PC-3 (cell line): ENCODE measurements at regions not wholly inside any gene's neighbourhood (a gene's known extent, or its start where the extent isn't known, plus 50 kb on each side); places are given as distances from the start of the nearest gene placed in this dataset.
"Not testable (repeated sequence)": the region's sequence is repeated elsewhere in the genome, so short reads cannot be mapped to it uniquely, and the experiment has no call there.

ENCODE experiments used
- ATAC-seq: fragments of 200-7000 bp; cut with Tn5 transposase; 2 replicates; pipeline ENCODE4 v1.9.1; 2020; ENCODE audit warnings: mild to moderate bottlenecking, moderate library complexity
- BruUV-seq: library from RNA; stranded (reverse); fragments of 400-500 nt; replicated peaks from 2 replicates; lab custom pipeline; 2021; lab: Mats Ljungman, UMichigan
- CTCF ChIA-PET: fragments of 300-600 bp; sonication (Branson Sonifier 250); formaldehyde crosslinking; loops from one replicate; lab custom pipeline; 2022; ENCODE audit warnings: antibody characterized with exemption; lab: Charles Lee
- POLR2A ChIA-PET: fragments of 300-600 bp; sonication (Branson Sonifier 250); formaldehyde crosslinking; loops from one replicate; lab custom pipeline; 2022; ENCODE audit warnings: antibody characterized with exemption; ENCODE audit not compliant: unreplicated experiment; lab: Charles Lee
- DNase-seq: peaks from one replicate; pipeline ENCODE4 v3.0.0-alpha.2; 2015
- H2AFZ ChIP-seq: fragments of 300-600 bp; sonication (generic); 2 replicates; pipeline ENCODE4 v1.6.0; 2016; ENCODE audit warnings: antibody characterized with exemption, low read length
- H3F3A ChIP-seq: fragments of 300-600 bp; sonication (generic); one replicate; pipeline ENCODE4 v1.6.0; 2017; ENCODE audit warnings: antibody characterized with exemption, low read length, control low read depth, mild to moderate bottlenecking; ENCODE audit not compliant: unreplicated experiment
- H3K27ac ChIP-seq: fragments of 300-600 bp; sonication (generic); 2 replicates; pipeline ENCODE4 v1.5.1; 2016; ENCODE audit warnings: mild to moderate bottlenecking, low read length
- H3K27me3 ChIP-seq: fragments of 300-600 bp; sonication (generic); 2 replicates; pipeline ENCODE4 v1.6.1; 2016; ENCODE audit warnings: low read length, mixed read lengths
- H3K36me3 ChIP-seq: fragments of 300-600 bp; sonication (generic); 2 replicates; pipeline ENCODE4 v1.6.1; 2016; ENCODE audit warnings: low read depth, mixed run types, low read length, mixed read lengths
- H3K4me1 ChIP-seq: fragments of 300-600 bp; sonication (generic); 2 replicates; pipeline ENCODE4 v1.5.1; 2016; ENCODE audit warnings: low read length; ENCODE audit not compliant: insufficient read depth
- H3K4me2 ChIP-seq: fragments of 300-600 bp; sonication (generic); 2 replicates; pipeline ENCODE4 v1.6.0; 2016; ENCODE audit warnings: low read length
- H3K4me3 ChIP-seq: fragments of 300-600 bp; sonication (generic); 2 replicates; pipeline ENCODE4 v1.5.1; 2016; ENCODE audit warnings: mild to moderate bottlenecking, low read length, mixed read lengths
- H3K79me2 ChIP-seq: fragments of 300-600 bp; sonication (generic); 2 replicates; pipeline ENCODE4 v1.6.1; 2017; ENCODE audit warnings: low read length, mixed read lengths
- H3K9ac ChIP-seq: fragments of 300-600 bp; sonication (generic); 2 replicates; pipeline ENCODE4 v1.6.0; 2016; ENCODE audit warnings: mild to moderate bottlenecking, low read length
- H3K9me2 ChIP-seq: fragments of 300-600 bp; sonication (generic); replicated peaks from 2 replicates; pipeline ENCODE4 v1.6.1; 2016; ENCODE audit warnings: mixed run types, low read length, mixed read lengths
- H3K9me3 ChIP-seq: fragments of 300-600 bp; sonication (generic); 2 replicates; pipeline ENCODE4 v1.6.1; 2016; ENCODE audit warnings: low read length, mixed read lengths
- H4K20me1 ChIP-seq: fragments of 300-600 bp; sonication (generic); 2 replicates; pipeline ENCODE4 v1.6.1; 2016; ENCODE audit warnings: low read length, mixed read lengths
- intact Hi-C: fragments of 100-400 bp; cut with micrococcal nuclease; formaldehyde crosslinking; loops from 2 replicates; pipeline ENCODE4 v1.9.0; 2023

DNA sequence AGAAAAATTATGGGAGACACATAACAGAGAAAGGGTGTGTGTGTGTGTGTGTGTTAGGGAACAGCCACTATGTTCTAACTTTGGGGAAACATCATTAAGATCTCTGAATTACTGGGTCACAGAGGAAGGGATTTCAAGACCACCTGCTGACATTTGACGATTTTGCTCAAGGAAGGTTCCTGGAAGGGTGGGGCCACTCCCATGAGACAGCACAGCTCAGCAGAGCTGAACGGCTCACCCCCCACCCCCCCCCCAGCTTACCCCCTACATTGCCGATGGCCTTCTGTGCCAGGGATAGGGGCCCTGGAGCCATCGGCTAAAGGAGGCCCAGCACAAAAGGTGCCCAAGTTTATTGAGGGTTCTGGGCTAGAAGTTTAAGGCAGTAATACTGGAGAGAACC lies 122.4 kb downstream of the NPIPB11 start:
- H2AFZ ChIP-seq, POLR2A ChIA-PET, H3K4me3 ChIP-seq, CTCF ChIA-PET, H3K4me2 ChIP-seq, H3K79me2 ChIP-seq, H3F3A ChIP-seq, intact Hi-C loops, BruUV-seq, H4K20me1 ChIP-seq, H3K36me3 ChIP-seq, H3K4me1 ChIP-seq, ATAC-seq, H3K27ac ChIP-seq, H3K9ac ChIP-seq, H3K27me3 ChIP-seq, H3K9me3 ChIP-seq, DNase-seq, H3K9me2 ChIP-seq: not testable (repeated sequence)

DNA sequence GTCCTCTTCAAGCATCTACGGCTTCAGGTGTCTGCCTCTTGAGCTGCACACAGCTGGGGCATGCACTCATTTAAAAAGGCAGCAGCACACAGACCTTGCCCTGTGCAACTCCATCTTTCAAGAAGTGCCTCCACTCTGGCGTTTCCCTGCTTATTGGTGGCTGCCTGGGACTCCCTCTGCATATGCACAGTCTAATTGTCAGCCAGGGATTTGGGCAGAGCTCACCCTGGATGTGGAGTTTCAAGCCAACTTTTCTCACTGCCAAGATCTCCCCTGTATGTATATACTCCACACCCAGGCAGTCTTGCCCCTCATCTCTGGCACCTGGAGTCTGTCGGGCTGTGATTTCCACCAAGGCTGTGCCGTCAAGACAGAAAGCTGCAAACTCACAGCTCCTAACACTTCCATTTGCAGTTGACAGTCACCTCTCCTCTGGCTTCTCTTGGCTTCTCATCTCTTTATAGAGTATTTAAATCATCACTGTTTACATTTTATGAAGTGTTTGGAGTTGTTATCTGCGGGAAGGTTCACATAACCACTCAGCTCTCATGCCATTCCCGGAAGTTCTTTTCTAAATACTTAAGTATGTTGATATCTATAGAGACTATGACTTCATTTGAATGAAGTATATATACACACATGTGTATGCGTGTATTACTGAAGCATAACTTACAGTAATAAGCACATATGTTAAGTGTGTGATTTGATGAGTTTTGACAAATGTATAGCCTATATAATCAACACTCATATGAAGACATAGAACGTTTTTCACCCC lies 128.2 kb downstream of the NPIPB11 start:
- BruUV-seq, CTCF ChIA-PET, H3K9me2 ChIP-seq, H2AFZ ChIP-seq, intact Hi-C loops, POLR2A ChIA-PET, H3K36me3 ChIP-seq, H3K27ac ChIP-seq, H4K20me1 ChIP-seq, H3K9ac ChIP-seq, H3K4me1 ChIP-seq, H3K9me3 ChIP-seq, H3K4me3 ChIP-seq, H3K27me3 ChIP-seq, H3K79me2 ChIP-seq, DNase-seq, H3F3A ChIP-seq, H3K4me2 ChIP-seq: not testable (repeated sequence)
- ATAC-seq = peak; percentile 72

DNA sequence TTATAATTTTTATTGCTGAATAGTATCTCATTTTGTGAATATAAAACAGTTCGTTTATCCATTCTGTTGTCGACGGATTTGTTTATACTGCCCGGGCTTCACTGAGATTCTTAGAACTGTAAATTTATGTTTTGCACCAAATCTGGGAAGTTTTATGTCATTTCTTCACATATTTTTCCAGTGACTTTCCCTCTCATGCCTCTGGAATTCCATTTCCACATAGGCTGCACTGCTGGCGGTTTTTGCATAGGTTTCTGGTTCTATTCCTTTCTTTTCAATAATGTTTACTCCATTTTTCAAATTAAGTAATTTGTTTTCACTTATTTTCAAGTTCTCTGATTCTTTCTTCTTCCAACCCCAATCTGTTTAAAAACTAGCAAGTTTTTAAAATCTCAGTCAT lies 130.1 kb downstream of the NPIPB11 start:
- H3K4me2 ChIP-seq, H3F3A ChIP-seq, ATAC-seq, H3K27me3 ChIP-seq, H3K9ac ChIP-seq, H3K9me3 ChIP-seq, H3K9me2 ChIP-seq, DNase-seq, H3K27ac ChIP-seq, POLR2A ChIA-PET, H3K4me3 ChIP-seq, H3K36me3 ChIP-seq, H3K4me1 ChIP-seq, CTCF ChIA-PET, BruUV-seq, intact Hi-C loops, H2AFZ ChIP-seq, H3K79me2 ChIP-seq, H4K20me1 ChIP-seq: not testable (repeated sequence)

DNA sequence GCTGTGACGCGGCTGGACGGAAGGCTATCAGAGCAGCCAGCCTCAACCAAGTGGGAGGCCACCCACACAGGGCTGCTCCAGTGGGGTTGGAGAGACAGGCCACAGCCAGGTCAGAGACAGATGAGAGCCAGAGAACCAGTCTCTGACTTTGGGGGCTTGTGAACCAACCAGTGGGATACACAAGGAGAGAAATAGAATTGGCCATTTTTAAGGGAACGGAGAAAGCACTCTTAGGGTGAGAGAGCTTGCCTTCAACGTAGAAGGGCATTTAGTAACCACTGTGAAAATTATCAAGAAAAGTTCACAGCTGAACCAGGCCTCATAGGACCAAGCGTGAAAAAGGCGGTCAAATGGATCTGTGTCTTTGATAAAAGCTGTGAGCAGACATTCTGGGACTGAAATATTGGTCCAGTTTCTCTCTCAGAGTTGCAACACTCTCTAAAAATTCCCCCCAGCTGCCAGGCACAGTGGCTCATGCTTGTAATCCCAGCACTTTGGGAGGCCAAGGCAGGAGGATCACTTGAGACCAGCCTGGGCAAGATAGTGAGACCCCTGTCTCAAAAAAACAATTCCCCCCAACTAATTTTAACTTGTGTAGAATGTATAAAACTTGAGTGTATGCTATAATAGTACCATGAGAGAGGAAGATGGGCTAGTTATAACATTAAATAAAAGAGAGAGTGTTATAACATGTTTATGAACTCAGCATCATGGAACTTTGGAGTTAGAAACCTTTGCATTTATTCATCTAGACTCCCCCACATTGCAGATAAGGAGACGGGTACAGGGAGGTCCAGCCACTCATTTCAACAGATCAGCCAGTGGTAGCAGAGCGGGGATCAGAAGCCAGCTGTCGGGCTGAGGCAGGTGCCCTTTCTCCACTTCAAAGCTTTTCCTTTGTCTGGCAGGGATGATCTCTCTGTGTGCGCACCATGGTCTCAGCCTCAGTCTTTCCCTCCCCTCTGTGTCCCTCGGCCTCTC lies 132.2 kb downstream of the NPIPB11 start:
- ATAC-seq, H4K20me1 ChIP-seq, POLR2A ChIA-PET, H3K9ac ChIP-seq, DNase-seq, H3K27me3 ChIP-seq, H3K4me2 ChIP-seq, H3K9me3 ChIP-seq, H3K4me3 ChIP-seq, H2AFZ ChIP-seq, H3K9me2 ChIP-seq, H3F3A ChIP-seq, intact Hi-C loops, CTCF ChIA-PET, H3K36me3 ChIP-seq, BruUV-seq, H3K79me2 ChIP-seq: not testable (repeated sequence)
- Histone ChIP-seq H3K27ac (peak overlapping the region; percentile 99; the same call in 1 of the 2 replicates), H3K4me1 (peaks cover 18% of the 10 kb centered on the region)

DNA sequence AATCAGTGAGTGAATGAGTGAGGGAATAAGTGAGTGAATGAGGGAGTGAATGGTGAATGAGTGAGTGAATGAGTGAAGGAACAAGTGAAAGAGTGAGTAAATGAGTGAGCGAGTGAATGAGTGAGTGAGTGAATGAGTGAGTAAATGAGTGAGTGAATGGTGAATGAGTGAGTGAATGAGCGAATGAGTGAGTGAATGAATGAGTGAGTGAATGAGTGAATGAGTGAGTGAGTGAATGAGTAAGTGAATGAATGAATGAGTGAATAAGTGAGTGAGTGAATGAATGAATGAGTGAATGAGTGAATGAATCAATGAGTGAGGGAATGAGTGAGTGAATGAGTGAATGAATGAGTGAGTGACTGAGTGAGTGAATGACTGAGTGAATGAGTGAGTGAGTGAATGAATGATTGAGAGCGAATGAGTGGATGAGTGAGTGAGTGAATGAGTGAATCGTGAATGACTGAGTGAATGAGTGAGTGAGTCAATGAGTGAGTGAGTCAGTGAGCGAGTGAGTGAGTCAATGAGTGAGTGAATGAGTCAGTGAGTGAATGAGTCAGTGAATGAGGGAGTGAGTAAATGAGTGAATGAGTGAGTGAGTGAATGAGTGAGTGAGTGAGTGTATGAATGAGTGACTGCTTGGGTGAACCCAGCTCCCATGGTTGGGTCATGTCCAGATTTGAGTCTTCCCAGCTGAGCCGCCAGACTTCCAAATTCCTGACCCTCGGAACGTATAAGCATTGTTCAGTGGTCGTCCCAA lies 133.0 kb downstream of the NPIPB11 start:
- Histone ChIP-seq H3K9ac (peak overlapping the region; percentile 90), H3K27ac (peak overlapping the region; percentile 99)
- H3K4me2 ChIP-seq = not testable (repeated sequence)

More for the DNA sequence above, 133.0 kb downstream of the NPIPB11 start:
- intact Hi-C loops, H3K9me2 ChIP-seq, H3K9me3 ChIP-seq, ATAC-seq, H3K4me3 ChIP-seq, H3K79me2 ChIP-seq, H3K27me3 ChIP-seq, POLR2A ChIA-PET, H2AFZ ChIP-seq, H3K36me3 ChIP-seq, H3F3A ChIP-seq, CTCF ChIA-PET, H4K20me1 ChIP-seq, BruUV-seq: not testable (repeated sequence)
- peaks cover 21% of the 10 kb centered on the region for H3K4me1 ChIP-seq
- DNase-seq = peak; percentile 46
